ENCODE measurements at regions not wholly inside any gene's neighbourhood (a gene's known extent, or its start where the extent isn't known, plus 50 kb on each side); places are given as distances from the start of the nearest gene placed in this dataset.

GRCh38 chr22:25482091-25482760 lies 82.2 kb upstream of the GRK3 start:
- no peak overlapping the region for H3K56ac ChIP-seq (ENCODE audit: extremely low read depth, insufficient read depth, low read length)
- H4K20me1 ChIP-seq (ENCODE audit: insufficient read depth, low read length), result peaks cover 3% of the 10 kb centered on the region
- H3K79me1 ChIP-seq (ENCODE audit: low read depth in 1 of 2, low read length in 2 of 2), result no peaks in the 10 kb centered on the region
- H3K9me1 ChIP-seq (ENCODE audit: insufficient read depth, low read length), result peaks cover 6% of the 10 kb centered on the region; the same call in 1 of the 2 replicates
- BruUV-seq (replicated peaks), result no TSS peak
- H2BK20ac ChIP-seq (ENCODE audit: low read depth, low read length), result no peak overlapping the region
- H3K4me2 ChIP-seq (ENCODE audit: low read depth, low read length), result no peak overlapping the region
- ATAC-seq (ENCODE audit: low read depth) (no peak), DNase-seq (no peak)
- no peak for TF ChIP-seq POLR2A (IDR thresholded peaks at IDR 0.05; ENCODE audit: low read depth, low read length)
- TF ChIP-seq USF2 (IDR thresholded peaks at IDR 0.05; ENCODE audit: low read depth, low read length), result 0 out of 2 replicates have a peak, but pooled peaks have one; percentile 10
- no peak overlapping the region for H4K91ac ChIP-seq (ENCODE audit: insufficient read depth, low read depth, low read length)
- no peak overlapping the region for H3K14ac ChIP-seq (replicated peaks; ENCODE audit: low read depth, low read length)
- H2BK5ac ChIP-seq (ENCODE audit: low read depth, low read length, poor library complexity, severe bottlenecking), result no peak overlapping the region
- H3K9ac ChIP-seq (ENCODE audit: low read depth, low read length), result no peak overlapping the region
- in situ Hi-C loops (cut with MboI; ENCODE audit: low sequenced_read_pairs), result no loop called here
- CTCF ChIA-PET, result no interaction called here
- 88% methylated on average over 1 of the region's 5 CpGs; no CpG with 5 or more reads in 1 of the 2 experiments for WGBS, 2 experiments (ENCODE audit: extremely low coverage in 2 of 2, insufficient read length in 1 of 2)
- peaks cover 2% of the 10 kb centered on the region; the same call in 1 of the 2 replicates for H3K9me3 ChIP-seq (ENCODE audit: control insufficient read depth, insufficient read depth, low read length)
- H2BK15ac ChIP-seq (ENCODE audit: low read depth, low read length), result no peak overlapping the region
- H3K4me1 ChIP-seq (ENCODE audit: control insufficient read depth, insufficient read depth, low read length), result no peaks in the 10 kb centered on the region
- no peak overlapping the region for H4K5ac ChIP-seq (ENCODE audit: low read depth, low read length)
- dilution Hi-C loops (cut with HindIII; ENCODE audit: low sequenced_read_pairs, unreplicated experiment), result no loop called here
- H3K4ac ChIP-seq (ENCODE audit: low read depth, low read length), result no peak overlapping the region
- no peak overlapping the region for H3K23ac ChIP-seq (ENCODE audit: low read depth, low read length)
- no peak overlapping the region for H3K18ac ChIP-seq (ENCODE audit: low read depth, low read length)
- H2BK120ac ChIP-seq (ENCODE audit: low read depth, low read length), result no peak overlapping the region
- intact Hi-C loops (cut with micrococcal nuclease), result no loop called here
- H3K27ac ChIP-seq (ENCODE audit: insufficient read depth, low read length), result no peak overlapping the region
- H2AFZ ChIP-seq (replicated peaks; ENCODE audit: low read length, poor library complexity), result no peak overlapping the region
- H3K4me3 ChIP-seq (ENCODE audit: insufficient read depth, low read depth, low read length), result no peak overlapping the region
- H3K27me3 ChIP-seq (ENCODE audit: control insufficient read depth, insufficient read depth, low read length), result no peaks in the 10 kb centered on the region
- POLR2A ChIA-PET (ENCODE audit: unreplicated experiment), result no interaction called here
- H4K8ac ChIP-seq (ENCODE audit: low read depth in 2 of 2, low read length in 2 of 2), result no peak overlapping the region
- no peak overlapping the region for H2AK9ac ChIP-seq (replicated peaks; ENCODE audit: low read depth, low read length, poor library complexity)
- H3K36me3 ChIP-seq (ENCODE audit: control insufficient read depth, insufficient read depth, low read length), result peaks cover 25% of the 10 kb centered on the region
- H2AK5ac ChIP-seq (ENCODE audit: low read depth, low read length), result no peak overlapping the region

Data from IMR-90 (cell line).